Prostate gland (tissue), 2 donors: ENCODE measurements at regions not wholly inside any gene's neighbourhood (a gene's known extent, or its start where the extent isn't known, plus 50 kb on each side); places are given as distances from the start of the nearest gene placed in this dataset.

Experiments used
- CTCF ChIP-seq, 4 experiments: fragments of 200-600 bp in 2 of 4; fragments of 450-650 bp in 2 of 4; sonication (generic) in 2 of 4; IDR thresholded peaks; 1 replicate in 3 of 4; 2 replicates in 1 of 4; pipeline ENCODE4 v1.5.1; 2016 to 2019; ENCODE audit warnings: antibody characterized with exemption in 4 of 4, mild to moderate bottlenecking in 2 of 4, moderate library complexity in 2 of 4
- POLR2A ChIP-seq: fragments of 450-650 bp; IDR thresholded peaks from one replicate; pipeline ENCODE4 v1.6.1; 2016; ENCODE audit warnings: antibody characterized with exemption, mild to moderate bottlenecking
- POLR2AphosphoS5 ChIP-seq: sonication (generic); formaldehyde crosslinking; IDR thresholded peaks from one replicate; pipeline ENCODE4 v1.6.1; 2017; ENCODE audit warnings: antibody characterized with exemption

DNA sequence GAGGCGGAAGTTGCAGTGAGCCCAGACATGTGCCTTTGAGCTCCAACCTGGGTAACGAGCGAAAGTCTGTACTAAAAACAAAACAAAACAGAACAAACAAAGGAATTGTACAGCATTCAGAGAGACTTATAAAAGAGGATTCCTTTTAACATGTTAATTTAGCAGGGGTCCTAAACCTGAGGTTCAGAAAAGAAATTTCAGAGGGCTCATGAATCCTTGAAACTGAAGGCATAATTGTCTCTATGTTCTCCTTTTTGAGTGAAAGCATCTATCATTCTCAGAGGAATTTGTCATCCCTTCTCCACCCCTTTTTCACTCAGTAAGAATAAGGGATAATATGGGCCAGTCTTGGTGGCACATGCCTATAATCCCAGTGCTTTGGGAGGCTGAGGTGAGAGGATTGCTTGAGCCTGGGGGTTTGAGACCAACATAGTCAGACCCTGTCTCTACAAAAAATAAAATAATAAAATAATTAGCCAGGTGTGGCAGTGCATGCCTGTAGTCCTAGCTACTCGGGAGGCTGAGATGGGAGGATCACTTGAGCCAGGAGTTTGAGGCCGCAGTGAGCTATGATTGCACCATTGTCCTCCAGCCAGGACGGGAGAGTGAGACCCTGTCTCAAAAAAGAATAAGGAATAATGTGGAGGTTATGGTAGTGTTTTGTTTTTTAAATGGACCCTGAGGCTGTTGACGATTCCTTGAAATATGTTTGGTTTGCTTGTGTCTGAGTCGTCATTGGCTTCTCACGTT, 309.1 kb upstream of the C2CD4B start:
- TF ChIP-seq CTCF (IDR thresholded peaks at IDR 0.05) (no peak), POLR2A (no peak), POLR2AphosphoS5 (no peak)
